Stimulated activated CD4-positive, alpha-beta T cell treated with anti-CD3 and anti-CD28 coated beads, Interleukin-15, amount 100 ng/mL, for 24 hours (primary cell): ENCODE measurements at regions not wholly inside any gene's neighbourhood (a gene's known extent, or its start where the extent isn't known, plus 50 kb on each side); places are given as distances from the start of the nearest gene placed in this dataset.
"Not testable (repeated sequence)": the region's sequence is repeated elsewhere in the genome, so short reads cannot be mapped to it uniquely, and the experiment has no call there.

Experiments used
- DNase-seq: peaks from one replicate; pipeline ENCODE4 v3.0.0-alpha.2; 2020

DNA sequence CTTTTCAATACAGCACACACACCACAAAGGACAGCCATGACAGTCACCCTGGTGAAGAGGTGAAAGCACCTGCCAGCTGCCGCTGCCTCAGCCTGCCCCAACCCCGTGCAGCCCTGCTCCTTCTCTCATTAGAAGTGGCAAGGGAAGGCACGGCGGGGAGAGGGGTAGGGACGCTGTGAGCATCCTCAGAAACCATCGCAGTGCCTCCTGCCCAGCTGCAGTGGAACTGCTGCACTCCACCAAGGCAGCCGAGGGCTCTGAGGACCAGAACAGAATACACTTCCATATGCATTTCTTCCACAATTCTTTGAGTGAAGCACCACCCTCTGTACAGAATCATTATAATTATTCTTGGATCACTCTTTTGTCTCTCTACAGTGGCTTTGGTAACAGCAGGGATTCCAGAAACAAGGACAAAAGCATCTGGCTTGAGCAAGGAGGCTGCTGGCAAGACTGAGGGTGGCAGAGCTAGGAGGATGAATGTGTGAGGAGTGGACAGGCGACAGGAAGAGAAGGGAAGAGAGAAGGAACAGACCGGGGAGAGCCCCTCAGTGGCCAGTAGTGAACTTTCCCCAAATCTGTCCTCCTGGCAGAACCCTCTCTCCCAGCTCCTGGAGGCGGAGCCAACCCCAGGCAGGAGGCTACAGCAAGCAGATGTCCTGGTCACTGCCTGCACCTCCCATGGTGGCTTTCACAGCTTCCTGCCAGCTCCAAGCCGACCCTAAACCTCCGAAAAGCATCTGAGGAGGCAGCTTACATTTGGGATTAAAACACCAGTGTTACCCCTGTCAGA lies 73.2 kb downstream of the MTNR1A start:
- DNase-seq, result no peak

DNA sequence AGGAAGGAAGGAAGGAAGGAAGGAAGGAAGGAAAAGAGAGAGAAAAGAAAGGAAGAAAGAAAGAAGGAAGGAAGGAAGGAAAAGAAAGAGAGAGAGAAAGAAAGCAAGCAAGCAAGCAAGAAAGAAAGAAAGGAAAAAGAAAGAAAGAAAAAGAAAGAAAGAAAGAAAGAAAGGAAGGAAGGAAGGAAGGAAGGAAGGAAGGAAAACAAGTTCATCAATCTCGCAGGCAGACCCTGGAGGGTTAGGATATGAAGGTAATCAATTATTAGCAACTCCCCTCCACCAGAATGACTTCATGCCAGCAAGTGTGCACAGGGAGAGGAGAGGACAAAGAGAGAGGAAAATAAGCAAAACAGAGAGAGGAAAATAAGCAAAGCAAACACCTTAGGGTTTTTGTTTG lies 80.2 kb downstream of the MTNR1A start:
- DNase-seq, result no peak

DNA sequence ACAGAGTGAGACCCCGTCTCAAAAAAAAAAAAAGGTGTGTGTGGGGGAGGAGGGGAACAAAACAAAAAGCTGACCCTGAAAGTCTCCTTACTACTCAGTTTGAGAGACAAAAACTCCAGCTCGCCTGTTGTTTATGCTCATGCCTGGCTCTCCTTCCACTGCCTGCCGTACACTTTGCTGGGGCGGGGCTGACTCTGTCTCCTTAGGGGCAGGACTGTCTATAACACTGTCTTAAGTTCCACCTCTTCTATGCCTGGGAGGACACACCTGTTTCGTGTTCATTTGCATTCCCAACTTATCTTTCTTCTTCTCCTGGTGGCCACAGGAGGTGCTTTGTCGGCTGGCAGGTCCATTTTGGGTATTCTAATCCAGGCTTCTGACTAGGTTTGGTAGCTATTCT lies 81.4 kb downstream of the MTNR1A start:
- DNase-seq, result no peak

DNA sequence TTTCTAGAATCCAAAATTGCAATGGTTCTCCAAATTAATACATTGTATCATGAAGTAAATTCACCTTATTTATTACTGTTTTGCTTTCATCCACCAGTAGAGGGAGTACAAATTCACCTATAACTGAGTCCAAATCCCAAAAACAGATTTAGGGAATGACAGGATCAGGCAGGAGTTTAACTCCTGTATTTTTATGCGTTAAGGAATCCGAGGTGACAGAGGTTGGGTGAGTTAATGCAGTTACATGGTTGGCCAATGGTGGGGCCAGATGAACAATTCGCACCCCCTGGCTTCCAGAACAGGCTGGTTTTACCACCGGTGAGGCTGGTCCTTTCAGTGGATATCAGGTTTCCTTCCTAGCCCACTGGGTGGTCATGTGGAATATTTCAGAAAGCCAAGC lies 82.4 kb downstream of the MTNR1A start:
- no peak for DNase-seq

DNA sequence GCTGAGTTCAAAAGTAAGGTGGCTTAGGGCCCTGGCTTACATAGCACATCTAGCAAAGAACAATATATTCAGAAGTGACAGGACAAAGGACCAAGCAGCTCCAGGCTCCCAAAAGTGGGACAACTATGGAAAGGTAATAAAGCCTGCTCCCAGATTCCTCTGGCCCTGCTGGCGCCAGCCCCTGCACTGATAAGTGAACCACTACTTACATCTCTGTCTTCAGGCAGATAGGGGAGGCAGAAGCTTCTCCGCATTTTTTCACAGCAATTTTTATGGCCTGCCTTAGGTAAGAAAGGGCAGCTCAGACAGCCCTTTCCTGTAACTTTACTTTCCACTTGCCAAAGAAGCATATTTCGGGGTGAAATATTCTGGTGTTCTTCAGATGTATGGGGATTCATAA lies 83.9 kb downstream of the MTNR1A start:
- DNase-seq, result no peak

DNA sequence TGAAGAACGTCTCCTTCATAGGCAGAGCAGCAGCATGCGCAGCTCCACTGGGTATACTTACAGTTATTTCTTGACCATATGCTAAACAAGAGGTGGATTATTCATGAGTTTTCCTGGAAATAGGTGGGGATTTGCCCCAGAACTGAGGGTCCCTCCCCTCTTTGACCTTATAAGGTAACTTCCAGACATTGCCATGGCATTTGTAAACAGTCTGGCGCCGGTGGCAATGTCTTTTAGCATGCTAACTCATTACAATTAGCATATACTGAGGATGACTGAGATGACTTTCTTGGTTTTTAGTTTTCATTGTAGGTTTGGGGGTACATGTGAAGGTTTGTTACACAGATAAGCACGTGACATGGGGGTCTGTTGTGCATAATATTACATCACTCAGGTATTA lies 97.3 kb downstream of the MTNR1A start:
- DNase-seq, result no peak

DNA sequence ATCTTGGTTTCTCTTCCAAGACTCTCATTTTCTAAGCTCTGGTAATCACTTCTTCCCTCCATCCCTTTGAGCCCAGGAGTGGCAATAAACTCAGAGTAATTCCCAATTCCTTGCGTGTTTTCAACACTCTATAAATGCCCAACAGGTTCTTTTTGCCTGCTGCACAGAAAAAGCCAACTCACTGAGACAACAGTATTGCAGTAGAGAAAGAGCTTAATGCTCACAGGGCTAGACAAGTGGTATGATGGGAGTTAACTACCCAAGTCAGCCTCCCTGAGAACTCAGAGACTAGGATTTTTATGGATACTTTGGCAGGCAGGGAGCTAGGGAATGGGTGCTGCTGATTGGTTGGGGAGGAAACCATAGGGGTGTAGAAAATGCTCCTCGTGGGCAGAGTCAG lies 103.4 kb downstream of the MTNR1A start:
- DNase-seq, result no peak

DNA sequence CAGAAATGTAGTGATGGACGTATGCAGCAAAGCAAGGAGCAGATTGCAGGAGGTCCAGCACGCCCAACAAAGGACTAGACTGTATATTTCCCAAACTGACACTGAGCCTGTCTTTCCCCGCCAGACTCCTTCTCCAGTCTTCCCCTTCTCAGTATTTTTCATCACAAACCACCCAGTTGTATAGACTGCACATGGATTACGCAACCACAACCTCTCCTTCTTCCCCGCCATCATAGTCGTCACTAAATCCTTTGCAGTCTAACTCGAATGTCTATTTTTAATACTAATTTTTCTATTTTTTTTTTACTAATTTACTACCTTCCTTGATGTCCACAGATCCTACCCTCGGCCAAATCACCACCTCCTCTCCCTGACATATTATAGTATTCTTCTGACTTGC lies 105.4 kb downstream of the MTNR1A start:
- DNase-seq, result no peak

DNA sequence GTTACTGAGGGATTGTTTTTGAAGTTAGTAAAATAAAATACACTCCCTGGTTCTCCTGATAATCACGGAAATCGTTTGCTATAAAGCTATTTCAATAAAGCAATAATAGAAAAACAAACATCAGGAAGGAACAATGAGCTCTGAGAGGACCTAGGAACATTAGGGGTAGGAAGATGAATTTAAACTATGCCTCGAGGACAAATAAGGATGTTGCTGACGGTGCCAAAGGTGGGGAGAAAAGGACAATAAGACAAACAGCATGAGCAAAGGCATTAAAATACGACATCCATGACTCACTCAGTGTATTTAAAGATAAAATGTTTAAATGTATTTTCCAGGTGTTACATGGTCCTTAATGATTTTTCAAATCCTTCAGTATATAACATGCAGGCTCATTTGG lies 110.3 kb downstream of the MTNR1A start:
- no peak for DNase-seq

DNA sequence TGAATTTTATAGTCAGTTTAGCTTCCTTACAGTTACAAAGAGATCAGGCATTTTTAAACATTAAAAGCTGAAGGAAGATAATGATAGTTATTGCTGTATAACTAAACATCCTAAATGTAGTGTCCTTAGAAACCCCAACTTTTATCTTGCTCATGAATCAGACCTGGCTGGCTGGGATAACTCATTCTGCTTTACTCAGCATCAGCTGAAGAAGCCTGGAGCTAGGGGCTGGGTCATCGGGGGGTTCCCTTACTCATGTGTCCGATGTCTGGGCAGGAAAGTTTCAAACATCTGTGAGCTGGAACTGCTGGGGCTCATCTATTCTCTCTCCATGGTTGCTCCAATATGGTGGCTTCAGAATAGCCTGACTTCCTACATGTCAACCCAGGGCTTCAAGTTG lies 113.9 kb downstream of the MTNR1A start:
- DNase-seq, result no peak

DNA sequence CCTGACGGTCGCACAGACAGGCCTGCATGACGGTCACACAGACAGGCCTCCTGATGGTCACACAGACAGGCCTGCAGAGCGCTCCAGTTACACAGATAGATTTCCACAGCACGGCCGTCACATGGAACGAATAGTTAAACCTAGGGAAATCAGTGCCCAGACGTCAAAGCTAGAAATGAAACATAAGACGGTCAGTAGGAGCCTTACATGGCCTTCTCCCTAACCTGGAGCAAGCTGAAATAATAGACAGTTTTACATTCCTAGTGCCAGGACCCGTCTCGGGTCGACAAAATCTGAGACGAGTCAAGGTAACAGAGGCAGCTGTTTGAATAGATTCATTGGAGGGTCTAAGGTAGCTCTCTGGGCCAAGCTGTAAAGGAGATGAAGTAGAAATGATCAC lies 126.9 kb downstream of the MTNR1A start:
- no peak for DNase-seq

DNA sequence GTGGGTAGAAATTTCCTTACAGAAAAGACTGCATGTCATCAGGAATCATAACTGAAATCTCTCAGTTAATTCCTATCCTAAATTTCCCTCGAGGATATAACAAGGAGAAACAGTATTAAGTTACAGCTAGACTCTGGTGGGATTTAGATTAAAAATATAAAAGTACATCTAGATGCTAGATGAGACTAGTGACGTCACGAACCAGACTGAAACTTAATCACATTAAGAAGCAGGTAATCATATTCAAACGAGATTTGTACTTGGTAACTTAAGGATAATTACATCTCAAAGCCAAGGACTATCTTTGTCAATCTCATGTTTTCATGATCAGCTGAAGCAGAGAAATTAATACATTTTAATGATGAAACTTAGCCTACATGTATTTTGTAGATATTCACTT lies 130.6 kb downstream of the MTNR1A start:
- no peak for DNase-seq

DNA sequence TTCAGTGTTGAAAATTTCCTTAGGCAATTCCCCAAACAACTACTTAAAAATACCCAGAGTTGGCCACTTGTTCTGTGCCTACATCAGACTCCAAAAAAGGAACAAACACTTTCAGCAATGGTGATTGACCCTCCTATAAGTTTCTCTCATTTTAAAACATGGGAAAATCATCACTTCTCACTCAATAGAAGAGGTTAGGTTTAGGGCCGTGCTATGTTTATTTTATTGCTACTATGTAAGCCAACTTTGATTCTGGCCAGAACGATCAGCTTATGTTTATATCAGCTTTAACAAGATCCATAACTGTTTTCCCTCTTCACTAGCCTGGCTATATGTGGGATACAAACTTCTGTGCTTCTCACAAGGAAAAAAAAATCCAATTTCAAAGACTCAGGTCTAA lies 133.1 kb downstream of the MTNR1A start:
- no peak for DNase-seq

DNA sequence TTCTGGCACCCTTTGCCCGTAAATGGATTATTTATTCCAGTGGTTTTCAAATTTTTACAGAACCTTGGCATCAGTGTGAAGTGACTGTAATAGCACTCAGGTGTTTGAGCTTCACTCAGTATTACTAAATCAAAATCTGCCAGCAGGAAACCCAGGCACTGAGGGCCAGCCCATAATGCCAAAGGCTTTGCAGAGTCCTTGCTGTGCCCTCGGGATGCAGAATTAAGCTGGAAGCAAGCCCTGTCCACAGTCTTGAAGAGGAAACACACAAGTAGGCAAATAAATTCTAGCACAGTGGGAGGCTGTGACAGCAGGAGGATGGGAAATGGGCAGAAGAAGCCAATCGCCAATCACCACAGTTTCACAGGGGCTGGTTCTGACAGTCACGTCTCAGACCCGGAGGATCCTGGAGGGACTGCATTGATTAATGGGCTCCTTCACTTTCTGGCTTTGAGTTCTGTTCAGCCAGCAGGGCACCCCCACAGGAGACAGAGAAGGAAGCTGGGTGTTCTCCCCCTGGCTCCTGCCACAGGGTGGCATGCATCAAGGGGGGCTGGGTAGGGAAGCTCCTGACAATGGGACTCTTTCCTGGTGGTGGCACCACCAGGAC lies 138.8 kb downstream of the MTNR1A start:
- DNase-seq, result no peak

DNA sequence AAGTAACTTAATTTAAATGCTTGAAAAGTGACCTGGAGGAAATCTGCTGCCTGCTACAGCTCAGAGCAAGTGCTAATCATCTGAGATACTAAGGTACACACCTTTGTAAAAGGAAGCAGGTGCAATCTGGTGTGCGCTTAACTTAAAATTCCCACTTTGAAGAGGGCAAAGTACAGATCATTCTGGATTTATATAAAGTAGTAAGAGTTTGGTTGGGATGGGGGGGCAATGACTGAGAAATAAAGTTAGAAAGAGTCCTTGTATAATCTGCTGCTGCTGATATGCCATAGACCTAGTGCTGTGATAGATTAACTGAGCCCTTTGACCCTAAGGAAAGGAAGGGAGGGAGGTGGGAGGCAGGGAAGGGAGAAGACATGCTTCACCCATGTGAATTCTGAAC lies 141.0 kb downstream of the MTNR1A start:
- no peak for DNase-seq

DNA sequence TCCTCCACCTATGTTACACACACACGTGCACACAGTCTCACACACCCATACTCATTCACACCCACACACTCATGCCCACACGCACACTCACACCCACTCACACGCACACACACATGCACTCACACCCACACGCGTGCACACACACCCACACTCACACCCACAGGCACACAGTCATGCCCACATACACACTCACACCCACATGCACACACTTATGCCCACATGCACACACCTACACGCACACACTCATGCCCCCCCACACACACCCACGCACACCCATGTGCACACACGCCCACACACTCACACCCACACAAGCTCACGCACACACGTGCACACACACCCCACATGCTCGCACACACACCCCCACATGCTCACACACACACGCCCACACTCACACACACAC lies 140.0 kb downstream of the F11 start:
- DNase-seq, result no peak

DNA sequence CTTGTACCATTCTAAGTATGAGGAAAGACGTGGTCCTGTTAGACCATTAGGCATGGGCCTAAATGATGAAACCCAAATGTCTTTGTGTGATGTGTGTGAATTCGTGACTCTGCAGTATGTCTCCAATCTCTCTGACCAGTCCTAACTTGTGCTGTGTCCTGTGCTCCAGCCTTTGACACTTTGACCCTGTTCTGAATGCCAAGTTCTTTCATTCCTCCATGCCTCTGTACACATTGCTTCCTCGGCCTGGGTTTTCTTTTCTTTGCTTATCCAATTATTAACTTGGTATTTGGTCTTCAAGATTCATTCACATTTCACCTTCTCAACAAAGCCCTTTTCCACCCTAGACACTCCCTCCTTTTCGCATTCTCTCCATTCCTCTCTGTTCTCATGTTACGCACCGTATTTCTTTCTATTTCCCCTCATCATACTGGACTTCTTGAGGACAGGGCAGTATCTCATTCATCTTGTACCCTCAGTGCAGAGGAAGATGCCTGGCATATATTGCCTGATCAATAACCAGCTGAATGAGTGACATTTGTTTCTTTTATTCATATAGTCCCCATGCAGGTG lies 138.7 kb downstream of the F11 start:
- no peak for DNase-seq

DNA sequence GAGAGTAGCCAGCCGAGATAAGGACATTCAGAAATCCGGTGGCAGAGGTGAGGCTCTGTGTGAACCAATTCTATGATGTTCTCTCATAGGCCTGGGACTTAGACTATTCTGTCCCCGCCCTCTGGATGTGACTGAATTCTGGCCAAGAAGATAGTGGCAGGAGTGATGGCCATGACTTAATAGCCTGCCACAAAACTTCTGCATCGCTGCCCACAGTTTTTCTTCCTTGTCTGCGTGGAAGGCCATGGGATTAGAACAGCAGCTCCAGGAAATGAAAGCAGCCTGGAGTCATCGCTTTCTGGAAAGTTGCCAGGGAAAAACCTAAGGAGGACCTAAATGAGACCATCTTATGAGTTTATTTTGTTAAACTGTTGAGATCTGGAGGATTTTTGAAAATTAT lies 134.7 kb downstream of the F11 start:
- DNase-seq, result no peak

DNA sequence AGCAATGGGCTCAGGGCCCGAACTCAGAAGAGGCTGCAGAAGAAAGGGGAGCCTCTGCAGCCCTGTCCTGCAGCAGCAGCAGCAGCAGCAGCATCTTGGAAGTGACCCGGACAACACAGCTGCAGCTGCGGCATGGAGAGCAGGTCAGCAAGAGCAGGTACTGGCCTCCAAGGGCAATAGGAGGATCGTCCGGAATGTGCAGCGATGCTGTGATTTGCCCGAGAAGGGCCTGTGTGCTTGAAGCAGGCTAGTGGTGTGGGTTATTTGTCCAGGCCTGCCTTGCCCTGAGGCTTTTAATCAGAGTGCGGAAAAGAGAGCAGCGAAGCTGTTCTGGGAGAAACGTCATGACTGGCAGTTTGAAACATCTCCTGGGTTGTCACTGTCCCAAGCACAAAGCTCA lies 126.0 kb downstream of the F11 start:
- DNase-seq, result no peak

DNA sequence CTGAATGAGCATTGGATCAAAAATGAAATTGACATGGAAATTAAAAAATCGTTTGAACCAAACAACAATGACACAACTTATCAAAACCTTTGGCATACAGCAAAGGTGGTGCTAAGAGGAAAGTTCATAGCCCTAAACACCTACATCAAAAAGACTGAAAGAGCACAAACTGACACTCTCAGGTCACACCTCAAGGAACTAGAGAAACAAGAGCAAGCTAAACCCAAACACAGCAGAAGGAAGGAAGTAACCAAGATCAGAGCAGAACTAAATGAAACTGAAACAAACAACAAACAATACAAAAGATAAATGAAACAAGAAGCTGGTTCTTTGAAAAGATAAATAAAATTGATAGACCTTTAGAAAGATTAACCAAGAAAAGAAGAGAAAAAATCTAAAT lies 118.3 kb downstream of the F11 start:
- not testable (repeated sequence) for DNase-seq

DNA sequence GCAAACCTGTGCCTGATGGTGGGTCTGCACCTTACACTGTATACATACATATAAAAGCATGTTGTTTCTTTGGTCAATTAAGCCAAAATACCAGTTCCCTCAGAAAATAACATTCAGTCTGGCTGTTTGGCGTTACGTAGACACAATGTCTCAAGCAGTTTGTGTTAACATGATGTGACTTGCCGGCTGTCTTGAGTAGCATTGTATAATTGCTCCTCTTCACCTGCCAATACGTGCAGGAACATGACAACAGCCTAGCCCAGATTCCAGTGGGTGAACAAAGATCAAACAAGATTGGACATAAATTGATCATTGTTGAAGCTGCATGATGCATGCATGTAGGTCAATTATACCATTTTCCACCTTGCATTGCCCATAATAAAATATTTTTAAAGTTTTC lies 102.3 kb downstream of the F11 start:
- DNase-seq, result no peak

DNA sequence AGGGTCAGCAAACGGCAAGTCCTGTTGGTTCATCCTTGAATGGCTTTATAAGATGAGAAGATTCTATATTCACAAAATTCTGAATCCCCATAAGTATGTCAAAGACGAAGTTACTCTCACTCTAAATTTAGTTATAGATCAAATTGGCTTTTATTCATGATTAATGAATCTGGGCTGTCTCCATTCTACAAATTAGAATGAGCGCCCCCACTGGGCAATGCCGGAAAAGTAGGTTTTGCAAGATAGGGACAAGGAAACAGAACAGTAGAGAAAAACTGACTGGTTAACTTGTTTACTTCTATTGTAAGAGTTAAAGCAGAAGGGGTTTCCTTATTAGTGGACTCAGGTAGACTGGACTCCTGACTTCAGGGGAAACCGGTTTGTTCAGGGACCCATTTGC lies 100.3 kb downstream of the F11 start:
- DNase-seq, result no peak

DNA sequence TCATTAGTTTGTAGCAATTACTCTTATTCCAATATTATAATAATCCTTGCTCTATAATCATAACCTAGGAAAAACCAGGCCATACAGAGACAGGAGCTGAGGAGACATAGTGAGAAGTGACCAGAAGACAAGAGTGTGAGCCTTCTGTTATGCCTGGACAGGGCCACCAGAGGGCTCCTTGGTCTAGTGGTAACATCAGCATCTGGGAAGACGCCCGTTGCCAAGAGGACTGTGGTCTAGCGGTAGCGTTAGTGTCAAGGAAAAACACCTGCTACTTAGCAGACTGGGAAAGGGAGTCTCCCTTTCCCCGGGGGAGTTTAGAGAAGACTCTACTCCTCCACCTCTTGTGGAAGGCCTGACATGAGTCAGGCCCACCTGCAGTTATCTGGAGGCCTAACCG lies 97.0 kb downstream of the F11 start:
- peak; percentile 4 for DNase-seq

DNA sequence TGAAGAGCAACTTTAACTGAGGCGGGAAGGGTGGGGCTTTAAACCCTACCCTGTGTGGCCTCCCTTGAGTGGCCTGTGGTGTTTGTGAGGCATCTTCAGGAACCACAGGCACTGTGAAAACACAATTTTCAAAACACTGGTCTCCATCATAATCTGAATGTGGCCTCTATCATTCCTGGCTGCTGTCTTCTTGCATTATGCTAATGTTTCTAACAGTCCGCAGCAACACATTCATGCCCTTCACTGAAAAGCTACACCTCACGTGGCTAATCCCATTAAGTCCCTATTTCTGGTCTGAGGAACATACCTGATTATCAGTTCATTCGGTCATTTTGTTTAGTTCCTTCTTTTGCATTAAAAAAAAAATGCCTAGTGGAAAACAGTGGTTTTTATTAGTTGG lies 94.6 kb downstream of the F11 start:
- DNase-seq, result no peak
